GM12873 (cell line): ENCODE measurements at regions not wholly inside any gene's neighbourhood (a gene's known extent, or its start where the extent isn't known, plus 50 kb on each side); places are given as distances from the start of the nearest gene placed in this dataset.

ENCODE experiments used
- CTCF ChIP-seq: IDR thresholded peaks from 2 replicates; pipeline ENCODE4 v1.5.1; 2012; ENCODE audit warnings: low read depth, mild to moderate bottlenecking, moderate library complexity, low read length, control low read depth; ENCODE audit not compliant: insufficient read depth; ENCODE audit errors: missing control alignments

DNA sequence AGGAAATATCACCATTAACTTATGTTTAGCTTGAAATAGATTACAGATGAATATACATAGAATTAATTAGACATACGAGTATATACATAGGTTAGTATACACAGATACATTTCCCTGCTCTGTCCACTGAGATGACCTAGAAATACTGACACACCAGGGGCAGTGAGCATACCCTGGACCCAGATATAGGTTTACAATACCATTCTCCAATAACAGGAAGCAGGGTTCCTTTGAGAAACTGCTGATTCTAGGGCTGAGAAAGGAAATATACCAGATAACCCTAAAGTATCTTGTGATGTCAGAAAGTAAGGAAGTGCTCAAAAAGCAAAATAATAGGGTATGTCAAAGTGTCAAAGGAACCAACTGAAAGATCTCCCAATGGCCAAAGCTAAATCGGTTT, 322.5 kb downstream of the HAO1 start:
- TF ChIP-seq CTCF: no peak

DNA sequence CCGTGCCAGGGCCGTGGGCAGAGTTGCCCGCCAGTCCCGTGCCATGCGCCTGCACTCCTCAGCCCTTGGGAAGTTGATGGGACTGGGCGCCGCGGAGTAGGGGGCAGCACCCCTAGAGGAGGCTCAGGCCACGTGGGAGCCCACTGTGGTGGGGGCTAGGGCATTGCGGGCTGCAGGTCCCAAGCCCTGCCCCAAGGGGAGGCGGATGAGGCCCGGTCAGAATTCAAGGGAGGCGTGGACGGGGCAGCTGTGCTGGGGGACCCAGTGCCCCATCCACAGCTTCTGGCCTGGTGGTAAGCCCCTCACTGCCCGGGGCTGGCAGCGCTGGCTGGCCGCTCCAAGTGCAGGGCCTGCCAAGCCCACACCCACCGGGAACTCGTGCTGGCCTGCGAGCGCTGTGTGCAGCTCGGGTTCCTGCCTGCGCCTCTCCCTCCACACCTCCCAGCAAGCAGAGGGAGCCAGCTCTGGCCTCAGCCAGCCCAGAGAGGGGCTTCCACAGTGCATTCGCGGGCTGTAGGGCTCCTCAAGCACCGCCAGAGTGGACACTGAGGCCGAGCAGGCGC, 317.8 kb downstream of the HAO1 start:
- TF ChIP-seq CTCF: no peak

GRCh38 chr20:7624886-7625285, 315.4 kb downstream of the HAO1 start:
- TF ChIP-seq CTCF: no peak

DNA sequence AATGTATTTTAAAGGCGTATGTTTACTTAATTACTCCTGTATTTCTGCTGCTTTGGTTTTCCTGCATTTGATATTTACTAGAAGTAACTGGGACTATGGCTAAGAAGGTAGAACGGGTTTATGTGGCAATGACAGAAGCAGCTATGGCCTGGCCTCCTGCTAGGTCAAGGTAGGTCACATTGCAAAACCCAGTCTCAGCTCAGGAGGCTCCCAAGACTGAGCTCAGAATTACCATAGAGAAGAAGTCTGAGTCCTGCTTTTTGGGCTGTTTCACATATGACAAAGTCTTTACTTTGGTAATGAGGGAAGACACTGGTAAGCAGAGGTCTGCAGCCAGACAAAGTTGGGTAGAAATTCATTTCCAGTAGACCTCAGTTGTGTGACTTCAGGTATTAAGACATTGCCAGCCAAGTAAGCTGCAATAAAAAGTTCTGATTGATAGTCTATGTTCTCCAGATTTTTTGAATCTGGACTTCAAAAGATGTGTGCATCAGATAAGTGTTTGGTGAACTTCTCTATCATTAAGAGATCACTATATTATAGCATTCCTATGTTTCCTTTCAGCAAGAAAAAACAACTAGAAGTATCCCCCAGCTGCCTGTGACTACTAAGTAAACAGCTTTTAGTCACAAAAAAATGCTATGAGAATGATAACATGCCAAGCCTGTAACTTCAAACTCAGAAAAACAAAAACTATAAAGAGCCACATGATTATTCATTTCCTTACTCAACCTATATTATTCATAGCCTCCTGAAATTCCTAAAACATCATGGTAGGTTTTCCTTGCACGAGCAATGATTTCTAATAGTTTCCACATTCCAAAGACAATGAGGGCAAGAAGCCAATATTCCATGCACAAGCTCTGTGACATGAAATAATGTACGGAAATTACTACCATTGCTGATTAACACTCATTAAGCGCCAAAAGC, 312.3 kb downstream of the HAO1 start:
- TF ChIP-seq CTCF: no peak

- no peak for TF ChIP-seq CTCF
Observed at GRCh38 chr20:7629880-7630279, 310.4 kb downstream of the HAO1 start.

DNA sequence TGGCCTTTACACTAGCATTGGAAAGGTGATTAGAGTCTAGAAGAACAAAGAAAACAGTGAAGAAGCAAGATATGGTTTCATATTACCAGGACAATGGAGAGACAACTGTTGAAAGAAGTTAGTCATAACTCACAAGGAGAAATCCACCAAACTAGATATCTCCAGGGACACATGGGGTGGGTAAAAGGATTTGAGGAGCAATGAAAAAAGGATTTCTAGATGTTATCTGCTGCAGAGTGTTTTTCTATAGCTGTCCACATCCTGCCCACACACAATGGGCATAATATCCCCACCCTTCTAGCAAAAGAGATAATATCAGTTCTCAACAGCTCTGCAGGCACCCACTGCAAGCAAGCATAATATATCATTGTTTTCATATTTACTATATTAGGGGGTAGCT, 303.1 kb downstream of the HAO1 start:
- no peak for TF ChIP-seq CTCF

DNA sequence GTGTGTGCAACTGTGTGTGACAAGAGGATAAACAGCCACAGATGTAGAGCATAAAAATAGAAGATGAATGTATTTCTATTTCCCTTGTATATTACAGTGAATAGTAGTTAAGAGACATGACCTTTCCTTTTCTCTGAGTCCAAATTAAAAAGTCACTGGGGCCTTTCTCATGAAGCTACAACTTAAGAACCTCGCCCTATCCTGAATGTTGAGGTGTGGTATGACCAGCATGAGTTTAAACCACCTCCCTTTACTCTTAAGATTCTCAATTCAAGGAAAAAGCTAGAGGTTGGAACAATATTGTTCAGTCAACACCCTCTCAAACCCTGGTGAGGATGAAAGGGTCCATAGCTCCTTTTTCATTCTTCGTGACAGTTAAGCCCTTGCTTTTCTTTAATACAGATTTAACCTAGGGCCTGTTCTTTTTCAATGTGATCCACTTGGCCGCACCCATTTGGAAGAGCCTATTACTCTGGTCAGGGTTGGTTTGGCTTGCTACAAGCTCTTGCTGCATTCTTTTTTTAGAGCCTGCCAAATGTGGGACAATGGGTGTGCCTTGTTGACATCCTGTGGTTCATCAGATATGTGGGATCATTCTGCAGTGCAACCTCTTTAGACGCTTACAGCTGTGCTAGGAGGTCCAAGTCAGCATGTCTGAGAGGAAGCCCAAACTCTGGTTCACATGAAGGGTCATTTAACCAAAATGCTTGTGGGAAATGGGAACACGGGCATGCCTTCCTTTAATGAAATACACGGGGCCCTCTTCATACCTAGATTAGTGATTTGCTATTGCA, 290.0 kb downstream of the HAO1 start:
- no peak for TF ChIP-seq CTCF
